HUES48 (cell line): ENCODE measurements at regions not wholly inside any gene's neighbourhood (a gene's known extent, or its start where the extent isn't known, plus 50 kb on each side); places are given as distances from the start of the nearest gene placed in this dataset.
A peak's percentile ranks its signal among the peaks of the same experiment; 100 is the strongest.

Experiments
- H3K27ac ChIP-seq: one replicate; pipeline ENCODE4 v1.7.0; 2013; ENCODE audit warnings: low read depth, low read length, inconsistent platforms
- H3K27me3 ChIP-seq: 2 replicates; pipeline ENCODE4 v1.6.1; 2013; ENCODE audit warnings: mild to moderate bottlenecking, low read length; ENCODE audit not compliant: control insufficient read depth, insufficient read depth
- H3K36me3 ChIP-seq: 2 replicates; pipeline ENCODE4 v1.6.1; 2013; ENCODE audit warnings: low read length; ENCODE audit not compliant: control insufficient read depth, insufficient read depth
- H3K4me1 ChIP-seq: 2 replicates; pipeline ENCODE4 v1.6.1; 2013; ENCODE audit warnings: mild to moderate bottlenecking, low read length; ENCODE audit not compliant: control insufficient read depth, insufficient read depth
- H3K4me3 ChIP-seq: 2 replicates; pipeline ENCODE4 v1.5.1; 2013; ENCODE audit warnings: mild to moderate bottlenecking, low read depth, low read length
- H3K9ac ChIP-seq: 2 replicates; pipeline ENCODE4 v1.6.1; 2013; ENCODE audit warnings: mild to moderate bottlenecking, low read depth, low read length, moderate library complexity
- H3K9me3 ChIP-seq: 2 replicates; pipeline ENCODE4 v1.6.1; 2013; ENCODE audit warnings: low read length; ENCODE audit not compliant: control insufficient read depth, insufficient read depth

DNA sequence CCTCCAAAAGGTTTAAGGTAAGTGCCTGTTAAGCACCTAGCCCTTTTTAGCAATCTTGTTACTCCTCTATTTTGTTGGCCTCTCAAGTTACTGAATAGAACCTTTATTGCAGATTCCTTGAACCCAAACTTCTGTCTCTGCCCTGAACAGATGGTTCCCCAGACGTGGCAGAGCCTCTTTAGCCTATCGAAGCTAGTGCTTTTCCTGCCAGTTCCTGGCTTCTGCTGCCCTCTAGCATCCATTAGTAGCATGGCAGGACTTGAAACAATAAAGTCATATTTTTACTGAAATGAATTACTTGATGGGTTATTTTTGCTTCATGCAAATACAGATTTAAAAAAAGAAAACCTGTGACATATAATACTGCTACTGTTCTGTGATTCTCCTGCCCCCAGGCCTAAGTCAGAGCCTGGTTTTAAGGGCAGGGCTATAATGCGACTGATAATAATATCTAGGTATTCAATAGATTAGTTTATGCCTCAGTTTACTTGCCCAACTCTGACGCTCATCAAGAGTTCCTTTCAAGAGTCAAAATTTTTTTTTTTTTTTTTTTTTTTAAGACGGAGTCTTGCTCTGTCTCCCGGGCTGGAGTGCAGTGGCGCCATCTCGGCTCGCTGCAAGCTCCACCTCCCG is 84.3 kb upstream of the PHF14 start:
- Histone ChIP-seq H3K4me1 (no peaks in the 10 kb centered on the region), H3K36me3 (no peaks in the 10 kb centered on the region), H3K4me3 (no peak overlapping the region), H3K9me3 (no peaks in the 10 kb centered on the region), H3K9ac (no peak overlapping the region), H3K27me3 (no peaks in the 10 kb centered on the region), H3K27ac (no peak overlapping the region)

DNA sequence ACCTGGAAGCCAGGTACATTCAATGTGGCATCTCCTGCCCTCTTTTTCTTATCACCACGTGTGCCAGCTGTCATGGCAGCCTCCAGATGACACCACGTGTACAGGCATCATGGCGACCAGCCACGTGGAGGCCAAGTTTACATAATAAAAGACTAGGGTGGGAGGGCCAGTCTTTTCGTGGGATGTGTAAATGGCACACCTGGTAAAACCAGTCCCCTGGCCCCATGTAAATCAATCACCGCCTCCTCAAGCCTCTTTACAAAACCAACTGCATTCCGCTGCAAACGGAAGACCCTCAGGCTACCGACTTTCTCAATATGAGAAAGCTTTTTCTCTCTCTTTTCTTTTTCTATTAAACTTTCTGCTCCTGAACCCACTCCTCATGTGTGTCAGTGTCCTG is 65.1 kb upstream of the PHF14 start:
- Histone ChIP-seq H3K36me3 (no peaks in the 10 kb centered on the region), H3K4me3 (peak overlapping the region; percentile 39; the same call in 1 of the 2 replicates), H3K27ac (peak overlapping the region; percentile 58), H3K4me1 (peaks cover 10% of the 10 kb centered on the region), H3K9me3 (peaks cover 17% of the 10 kb centered on the region), H3K9ac (peak overlapping the region; percentile 78), H3K27me3 (no peaks in the 10 kb centered on the region)

DNA sequence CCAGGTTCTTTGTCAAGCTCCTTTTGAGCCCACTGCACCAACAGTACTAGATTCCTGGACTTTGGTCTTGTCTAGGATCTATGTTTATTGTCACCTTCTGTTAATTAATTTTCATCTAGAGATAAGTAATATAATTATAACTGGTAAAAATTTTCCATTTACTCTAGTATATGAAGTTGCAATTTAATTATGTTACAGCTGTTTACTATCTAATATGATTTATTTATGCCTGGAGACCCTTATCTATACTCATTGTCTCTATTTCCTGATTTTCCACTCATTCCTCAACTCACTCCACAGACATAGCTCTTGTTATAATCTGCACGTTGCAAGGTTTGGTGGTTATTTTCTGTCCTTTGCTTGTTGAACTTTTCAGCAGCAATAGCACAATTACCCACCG is 63.2 kb upstream of the PHF14 start:
- Histone ChIP-seq H3K27me3 (no peaks in the 10 kb centered on the region), H3K4me3 (no peak overlapping the region), H3K36me3 (no peaks in the 10 kb centered on the region), H3K9me3 (peaks cover 17% of the 10 kb centered on the region), H3K9ac (no peak overlapping the region), H3K27ac (no peak overlapping the region), H3K4me1 (peaks cover 10% of the 10 kb centered on the region)

DNA sequence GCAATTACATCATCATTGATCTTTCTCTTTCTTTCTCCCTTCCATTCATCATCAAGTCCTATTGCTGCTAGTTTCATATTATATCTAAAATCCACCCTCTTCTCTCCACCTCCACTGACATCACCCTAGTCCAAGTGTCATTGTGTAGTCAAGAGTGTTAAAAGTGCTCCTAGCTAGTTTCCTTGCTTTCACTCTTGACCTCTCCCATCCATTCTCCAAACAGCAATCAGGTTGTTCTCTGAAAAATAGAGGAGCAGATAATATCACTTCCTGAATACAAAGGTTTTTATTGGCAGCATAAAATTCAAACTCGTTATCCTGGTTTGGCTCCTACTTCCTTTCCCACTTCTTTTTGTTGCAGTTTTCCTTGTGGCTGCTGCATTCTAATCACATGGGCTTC is 61.6 kb upstream of the PHF14 start:
- Histone ChIP-seq H3K9ac (no peak overlapping the region), H3K27ac (no peak overlapping the region), H3K4me1 (peaks cover 10% of the 10 kb centered on the region), H3K9me3 (peaks cover 17% of the 10 kb centered on the region), H3K4me3 (no peak overlapping the region), H3K27me3 (no peaks in the 10 kb centered on the region), H3K36me3 (no peaks in the 10 kb centered on the region)

DNA sequence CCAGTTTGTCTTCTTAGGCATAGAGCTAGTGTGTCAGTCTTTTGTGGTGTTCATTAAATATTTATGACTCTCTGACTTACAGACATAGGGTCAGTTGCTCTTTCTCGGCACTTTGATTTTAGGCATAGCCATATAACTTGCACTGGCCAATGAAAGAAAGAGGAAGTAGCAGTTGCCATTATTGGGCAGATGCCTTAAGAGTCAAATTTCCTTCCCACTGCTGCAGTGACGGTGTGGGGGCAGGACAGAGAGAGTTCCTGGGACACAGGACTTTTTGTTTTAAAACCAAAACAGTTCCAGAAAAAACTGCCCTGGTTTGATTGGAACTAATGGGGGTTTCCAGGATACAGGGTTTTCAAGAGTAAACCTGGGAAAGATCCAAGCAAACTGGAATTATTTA is 60.2 kb upstream of the PHF14 start:
- H3K27ac ChIP-seq = no peak overlapping the region
- no peaks in the 10 kb centered on the region for H3K27me3 ChIP-seq
- H3K4me1 ChIP-seq = peaks cover 14% of the 10 kb centered on the region

DNA sequence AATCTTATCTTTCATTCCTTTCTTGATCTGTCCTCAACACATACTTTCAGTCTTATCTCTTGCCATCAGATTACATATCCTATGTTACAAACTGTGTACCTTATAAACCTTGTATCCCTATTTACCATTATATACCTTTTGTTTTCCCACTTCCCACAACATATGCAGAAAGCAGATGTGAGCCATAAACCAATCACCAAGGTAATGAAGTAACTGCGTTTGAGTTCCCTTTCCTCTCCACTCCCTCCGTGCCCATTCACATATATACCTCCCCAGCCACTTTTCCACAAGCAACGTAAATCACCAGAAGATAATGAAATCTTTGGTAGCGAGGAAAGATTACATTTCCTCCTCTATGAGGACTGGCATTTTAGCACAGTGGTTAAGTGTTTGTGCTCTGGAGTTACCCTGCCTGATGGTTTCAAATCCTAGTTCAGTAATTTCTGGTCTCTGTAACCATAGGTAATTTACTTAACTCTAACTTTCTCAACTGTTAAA is 55.5 kb upstream of the PHF14 start:
- Histone ChIP-seq H3K4me1 (peaks cover 5% of the 10 kb centered on the region; the same call in 1 of the 2 replicates), H3K9ac (no peak overlapping the region), H3K27me3 (no peaks in the 10 kb centered on the region), H3K36me3 (no peaks in the 10 kb centered on the region), H3K4me3 (no peak overlapping the region), H3K27ac (no peak overlapping the region), H3K9me3 (no peaks in the 10 kb centered on the region)

More for the DNA sequence above, 60.2 kb upstream of the PHF14 start:
- Histone ChIP-seq H3K36me3 (no peaks in the 10 kb centered on the region), H3K9ac (no peak overlapping the region), H3K9me3 (peaks cover 17% of the 10 kb centered on the region), H3K4me3 (no peak overlapping the region)

DNA sequence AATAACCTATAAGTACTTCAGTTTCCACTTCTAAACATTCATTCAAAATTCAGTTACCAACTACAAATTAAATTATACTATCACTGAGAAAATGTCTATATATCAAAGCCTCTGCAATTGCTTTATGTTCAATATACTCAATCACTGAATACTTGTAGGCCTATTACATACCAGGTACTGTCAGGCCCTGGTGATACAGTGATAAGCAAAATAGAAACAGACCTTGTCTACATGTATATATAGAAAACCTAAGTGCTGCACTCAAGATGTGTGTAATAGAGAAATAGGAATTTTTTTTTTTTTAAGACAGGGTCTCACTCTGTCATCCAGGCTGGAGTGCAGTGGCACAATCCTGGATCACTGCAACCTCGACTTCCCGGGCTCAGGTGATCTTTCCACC is 53.7 kb upstream of the PHF14 start:
- peaks cover 5% of the 10 kb centered on the region; the same call in 1 of the 2 replicates for H3K4me1 ChIP-seq
- H3K9me3 ChIP-seq = no peaks in the 10 kb centered on the region
- no peaks in the 10 kb centered on the region for H3K27me3 ChIP-seq
- no peak overlapping the region for H3K27ac ChIP-seq
- no peak overlapping the region for H3K9ac ChIP-seq
- H3K4me3 ChIP-seq = no peak overlapping the region
- no peaks in the 10 kb centered on the region for H3K36me3 ChIP-seq
